Stomach (tissue), 4 donors: ENCODE measurements at regions not wholly inside any gene's neighbourhood (a gene's known extent, or its start where the extent isn't known, plus 50 kb on each side); places are given as distances from the start of the nearest gene placed in this dataset.

Experiments
- EP300 ChIP-seq: sonication (generic); formaldehyde crosslinking; IDR thresholded peaks from one replicate; pipeline ENCODE4 v1.6.1; 2017; ENCODE audit warnings: antibody characterized with exemption
- POLR2A ChIP-seq, 4 donors: fragments of 450-650 bp; IDR thresholded peaks; one replicate each; pipeline ENCODE4 v1.6.1; 2016; ENCODE audit warnings: antibody characterized with exemption in 4 of 4, control low read depth in 2 of 4, mild to moderate bottlenecking in 1 of 4, moderate library complexity in 1 of 4
- TF ChIP-seq, protein P1 (sequence below), 7 experiments: fragments of 450-650 bp in 4 of 7; fragments of 200-600 bp in 3 of 7; sonication (generic) in 3 of 7; IDR thresholded peaks; one replicate each; pipeline ENCODE4 v1.5.1; 2016 to 2019; ENCODE audit warnings: antibody characterized with exemption in 7 of 7, control low read depth in 2 of 7, mild to moderate bottlenecking in 1 of 7

- TF ChIP-seq, protein P1, sequence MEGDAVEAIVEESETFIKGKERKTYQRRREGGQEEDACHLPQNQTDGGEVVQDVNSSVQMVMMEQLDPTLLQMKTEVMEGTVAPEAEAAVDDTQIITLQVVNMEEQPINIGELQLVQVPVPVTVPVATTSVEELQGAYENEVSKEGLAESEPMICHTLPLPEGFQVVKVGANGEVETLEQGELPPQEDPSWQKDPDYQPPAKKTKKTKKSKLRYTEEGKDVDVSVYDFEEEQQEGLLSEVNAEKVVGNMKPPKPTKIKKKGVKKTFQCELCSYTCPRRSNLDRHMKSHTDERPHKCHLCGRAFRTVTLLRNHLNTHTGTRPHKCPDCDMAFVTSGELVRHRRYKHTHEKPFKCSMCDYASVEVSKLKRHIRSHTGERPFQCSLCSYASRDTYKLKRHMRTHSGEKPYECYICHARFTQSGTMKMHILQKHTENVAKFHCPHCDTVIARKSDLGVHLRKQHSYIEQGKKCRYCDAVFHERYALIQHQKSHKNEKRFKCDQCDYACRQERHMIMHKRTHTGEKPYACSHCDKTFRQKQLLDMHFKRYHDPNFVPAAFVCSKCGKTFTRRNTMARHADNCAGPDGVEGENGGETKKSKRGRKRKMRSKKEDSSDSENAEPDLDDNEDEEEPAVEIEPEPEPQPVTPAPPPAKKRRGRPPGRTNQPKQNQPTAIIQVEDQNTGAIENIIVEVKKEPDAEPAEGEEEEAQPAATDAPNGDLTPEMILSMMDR (IDR thresholded peaks at IDR 0.05) = no peak
- no peak for TF ChIP-seq POLR2A (IDR thresholded peaks at IDR 0.05)
- TF ChIP-seq EP300 = no peak
These were observed 222.0 kb upstream of the HS6ST1 start for GRCh38 chr2:128540670-128541069.
